Caco-2 (cell line): ENCODE measurements at regions not wholly inside any gene's neighbourhood (a gene's known extent, or its start where the extent isn't known, plus 50 kb on each side); places are given as distances from the start of the nearest gene placed in this dataset.

Source experiments
- BruUV-seq: library from RNA; stranded (reverse); fragments of 400-500 nt; replicated peaks from 2 replicates; lab custom pipeline; 2021; lab: Mats Ljungman, UMichigan
- CTCF ChIA-PET: fragments of 300-600 bp; sonication (Branson Sonifier 250); formaldehyde crosslinking; loops from one replicate; lab custom pipeline; 2022; ENCODE audit warnings: antibody characterized with exemption; lab: Charles Lee
- POLR2A ChIA-PET: fragments of 300-600 bp; sonication (Branson Sonifier 250); formaldehyde crosslinking; loops from one replicate; lab custom pipeline; 2022; ENCODE audit warnings: antibody characterized with exemption; lab: Charles Lee
- DNase-seq, 2 experiments: peaks; one replicate each; pipeline versions ENCODE4 v3.0.0 to v3.0.0-alpha.2; 2020 to 2022
- H3K27me3 ChIP-seq: replicated peaks from 2 replicates; pipeline ENCODE4 v1.6.0; 2011; ENCODE audit warnings: low read length; ENCODE audit not compliant: control insufficient read depth, insufficient read depth
- H3K36me3 ChIP-seq: 2 replicates; pipeline ENCODE4 v1.5.1; 2011; ENCODE audit warnings: low read length; ENCODE audit not compliant: control insufficient read depth, insufficient read depth
- H3K4me1 ChIP-seq: fragments of 250-450 bp; sonication (Bioruptor Pico); 2 replicates; pipeline ENCODE4 v1.5.1; 2020; ENCODE audit warnings: mild to moderate bottlenecking
- H3K4me3 ChIP-seq: 2 replicates; pipeline ENCODE4 v1.5.1; 2011; ENCODE audit warnings: low read depth, mild to moderate bottlenecking, control low read depth, low read length
- H3K9me3 ChIP-seq: fragments of 250-450 bp; sonication (Bioruptor Pico); 2 replicates; pipeline ENCODE4 v1.5.1; 2020; ENCODE audit warnings: mild to moderate bottlenecking, moderate library complexity
- H3K27ac Mint-ChIP-seq: one replicate; pipeline ENCODE4 v1.8.0; 2022; ENCODE audit warnings: mixed read lengths; ENCODE audit not compliant: unreplicated experiment
- H3K27me3 Mint-ChIP-seq: one replicate; pipeline ENCODE4 v1.8.0; 2022; ENCODE audit warnings: mixed read lengths; ENCODE audit not compliant: insufficient read depth, unreplicated experiment
- H3K36me3 Mint-ChIP-seq: one replicate; pipeline ENCODE4 v1.8.0; 2022; ENCODE audit warnings: mild to moderate bottlenecking, mixed read lengths; ENCODE audit not compliant: insufficient read depth, unreplicated experiment
- H3K4me1 Mint-ChIP-seq: one replicate; pipeline ENCODE4 v1.8.0; 2022; ENCODE audit warnings: low read depth, mixed read lengths; ENCODE audit not compliant: unreplicated experiment
- H3K4me3 Mint-ChIP-seq: one replicate; pipeline ENCODE4 v1.8.0; 2022; ENCODE audit warnings: mild to moderate bottlenecking, moderate library complexity, mixed read lengths; ENCODE audit not compliant: unreplicated experiment
- H3K9me3 Mint-ChIP-seq: one replicate; pipeline ENCODE4 v1.8.0; 2022; ENCODE audit warnings: mixed read lengths; ENCODE audit not compliant: unreplicated experiment
- intact Hi-C: fragments of 100-400 bp; cut with micrococcal nuclease; formaldehyde crosslinking; loops from one replicate; pipeline ENCODE4 v1.10.0; 2022; ENCODE audit not compliant: unreplicated experiment
- TF ChIP-seq, protein P1 (sequence below), 2 experiments: fragments of 200-600 bp in 1 of 2; IDR thresholded peaks; 1 replicate in 1 of 2; 2 replicates in 1 of 2; pipeline versions ENCODE4 v1.5.1 to v1.8.0; 2011 to 2022; ENCODE audit warnings: antibody characterized with exemption in 1 of 2, control low read depth in 1 of 2, inconsistent platforms in 1 of 2, low read depth in 1 of 2, low read length in 1 of 2, mild to moderate bottlenecking in 1 of 2, moderate library complexity in 1 of 2; ENCODE audit not compliant: insufficient read depth in 1 of 2, severe bottlenecking in 1 of 2, unreplicated experiment in 1 of 2

DNA sequence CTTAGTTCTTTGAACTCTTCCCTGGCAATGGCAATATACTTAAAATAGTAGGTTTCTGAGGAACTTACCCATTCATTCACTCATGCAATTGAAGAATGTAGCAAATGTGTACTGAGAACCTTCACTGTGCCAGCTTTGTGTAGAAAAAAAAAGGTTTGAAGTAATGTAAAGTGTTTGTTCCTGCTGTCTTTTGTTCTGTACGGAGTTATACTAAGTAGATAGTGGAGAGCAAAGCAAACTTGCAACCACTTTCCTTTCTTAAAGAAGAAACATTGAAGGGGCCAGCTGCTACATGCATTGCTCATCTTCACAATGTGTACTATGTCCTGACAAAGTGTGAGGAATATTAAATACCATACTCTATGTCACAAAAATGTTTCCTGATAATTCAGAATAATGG lies 68.9 kb upstream of the FREM2 start:
- BruUV-seq: no TSS peak
- DNase-seq: no peak
- ChIA-PET CTCF (interaction anchor here (0.7 kb wide), 1 partner anchor 76 kb away, joined by 3 read pairs; no protein-coding TSS in a partner anchor), POLR2A (no interaction called here)
- Mint-ChIP-seq H3K4me1 (no peaks in the 10 kb centered on the region), H3K27ac (no peak overlapping the region), H3K4me3 (no peak overlapping the region), H3K27me3 (no peaks in the 10 kb centered on the region), H3K9me3 (no peaks in the 10 kb centered on the region), H3K36me3 (no peaks in the 10 kb centered on the region)
- Histone ChIP-seq H3K4me3 (no peak overlapping the region), H3K27me3 (no peaks in the 10 kb centered on the region), H3K4me1 (peaks cover 16% of the 10 kb centered on the region), H3K36me3 (no peaks in the 10 kb centered on the region), H3K9me3 (no peaks in the 10 kb centered on the region)
- TF ChIP-seq, protein P1, sequence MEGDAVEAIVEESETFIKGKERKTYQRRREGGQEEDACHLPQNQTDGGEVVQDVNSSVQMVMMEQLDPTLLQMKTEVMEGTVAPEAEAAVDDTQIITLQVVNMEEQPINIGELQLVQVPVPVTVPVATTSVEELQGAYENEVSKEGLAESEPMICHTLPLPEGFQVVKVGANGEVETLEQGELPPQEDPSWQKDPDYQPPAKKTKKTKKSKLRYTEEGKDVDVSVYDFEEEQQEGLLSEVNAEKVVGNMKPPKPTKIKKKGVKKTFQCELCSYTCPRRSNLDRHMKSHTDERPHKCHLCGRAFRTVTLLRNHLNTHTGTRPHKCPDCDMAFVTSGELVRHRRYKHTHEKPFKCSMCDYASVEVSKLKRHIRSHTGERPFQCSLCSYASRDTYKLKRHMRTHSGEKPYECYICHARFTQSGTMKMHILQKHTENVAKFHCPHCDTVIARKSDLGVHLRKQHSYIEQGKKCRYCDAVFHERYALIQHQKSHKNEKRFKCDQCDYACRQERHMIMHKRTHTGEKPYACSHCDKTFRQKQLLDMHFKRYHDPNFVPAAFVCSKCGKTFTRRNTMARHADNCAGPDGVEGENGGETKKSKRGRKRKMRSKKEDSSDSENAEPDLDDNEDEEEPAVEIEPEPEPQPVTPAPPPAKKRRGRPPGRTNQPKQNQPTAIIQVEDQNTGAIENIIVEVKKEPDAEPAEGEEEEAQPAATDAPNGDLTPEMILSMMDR (IDR thresholded peaks at IDR 0.05; ENCODE audit: insufficient read depth in 1 of 2, low read depth in 1 of 2, low read length in 1 of 2, severe bottlenecking in 1 of 2, unreplicated experiment in 1 of 2): no peak
- intact Hi-C loops: no loop called here

DNA sequence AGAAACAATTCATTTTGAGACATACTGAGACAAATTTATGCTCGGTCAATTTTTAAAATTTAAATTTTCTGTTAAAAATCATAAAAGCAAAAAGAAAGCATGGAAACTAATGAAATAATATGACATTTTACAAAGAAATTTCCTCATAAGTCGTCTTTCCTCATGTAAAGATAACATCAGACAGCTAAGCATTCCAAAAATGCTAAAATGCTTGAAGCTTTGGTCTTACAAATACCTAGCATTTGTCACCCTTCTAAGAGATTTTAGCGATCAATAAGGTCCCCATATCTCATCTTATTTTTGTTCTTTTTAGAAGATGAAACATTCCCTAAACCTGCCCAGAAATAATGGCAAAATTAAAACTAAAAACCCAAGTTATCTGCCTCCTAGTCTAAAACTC lies 68.5 kb upstream of the FREM2 start:
- H3K27ac Mint-ChIP-seq: no peak overlapping the region
- BruUV-seq: no TSS peak
- TF ChIP-seq, protein P1 (IDR thresholded peaks at IDR 0.05; ENCODE audit: insufficient read depth in 1 of 2, low read depth in 1 of 2, low read length in 1 of 2, severe bottlenecking in 1 of 2, unreplicated experiment in 1 of 2): no peak
- H3K27me3 Mint-ChIP-seq: no peaks in the 10 kb centered on the region
- H3K4me1 ChIP-seq: peaks cover 16% of the 10 kb centered on the region
- H3K4me1 Mint-ChIP-seq: no peaks in the 10 kb centered on the region
- intact Hi-C loops: no loop called here
- no peaks in the 10 kb centered on the region for H3K27me3 ChIP-seq
- H3K9me3 Mint-ChIP-seq: no peaks in the 10 kb centered on the region
- no peak for DNase-seq
- CTCF ChIA-PET: no interaction called here
- no peaks in the 10 kb centered on the region for H3K9me3 ChIP-seq
- H3K4me3 ChIP-seq: no peak overlapping the region
- no peak overlapping the region for H3K4me3 Mint-ChIP-seq
- POLR2A ChIA-PET: no interaction called here
- H3K36me3 ChIP-seq: no peaks in the 10 kb centered on the region
- H3K36me3 Mint-ChIP-seq: no peaks in the 10 kb centered on the region

DNA sequence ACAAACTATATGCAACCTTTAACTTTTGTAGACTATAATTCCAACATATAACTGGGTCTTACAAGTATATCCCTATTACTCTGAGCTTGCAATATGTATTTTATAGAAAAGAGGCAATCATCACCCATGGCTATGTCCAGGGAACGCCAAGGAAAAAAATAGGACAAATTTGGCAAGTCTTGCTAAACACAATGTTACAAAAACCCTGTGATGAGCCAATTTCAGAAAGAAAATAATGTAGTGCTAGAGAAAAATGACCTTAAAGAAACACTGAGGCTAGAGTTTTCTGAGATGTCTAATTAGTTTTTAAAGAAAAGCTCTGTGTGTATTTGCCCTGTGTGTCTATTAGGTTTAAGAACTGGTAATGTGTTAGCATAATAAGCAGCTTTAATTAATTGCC lies 68.0 kb upstream of the FREM2 start:
- no peak overlapping the region for H3K27ac Mint-ChIP-seq
- Histone ChIP-seq H3K27me3 (no peaks in the 10 kb centered on the region), H3K9me3 (no peaks in the 10 kb centered on the region), H3K4me1 (peaks cover 16% of the 10 kb centered on the region), H3K4me3 (no peak overlapping the region), H3K36me3 (no peaks in the 10 kb centered on the region)
- no peaks in the 10 kb centered on the region for H3K36me3 Mint-ChIP-seq
- intact Hi-C loops: no loop called here
- no peak overlapping the region for H3K4me3 Mint-ChIP-seq
- ChIA-PET POLR2A (no interaction called here), CTCF (no interaction called here)
- TF ChIP-seq, protein P1 (IDR thresholded peaks at IDR 0.05; ENCODE audit: insufficient read depth in 1 of 2, low read depth in 1 of 2, low read length in 1 of 2, severe bottlenecking in 1 of 2, unreplicated experiment in 1 of 2): no peak
- H3K4me1 Mint-ChIP-seq: no peaks in the 10 kb centered on the region
- no peak for DNase-seq
- H3K9me3 Mint-ChIP-seq: no peaks in the 10 kb centered on the region
- no peaks in the 10 kb centered on the region for H3K27me3 Mint-ChIP-seq
- no TSS peak for BruUV-seq
